Liver (tissue), 3 donors: ENCODE measurements at regions not wholly inside any gene's neighbourhood (a gene's known extent, or its start where the extent isn't known, plus 50 kb on each side); places are given as distances from the start of the nearest gene placed in this dataset.

ENCODE experiments used
- ATF3 ChIP-seq: IDR thresholded peaks from 2 replicates; pipeline ENCODE4 v1.6.1; 2016; ENCODE audit warnings: antibody characterized with exemption
- CTCF ChIP-seq: fragments of 150-350 bp; IDR thresholded peaks from 2 replicates; pipeline ENCODE4 v1.5.1; 2017; ENCODE audit warnings: improper control_type of control experiment, low read depth, low read length; ENCODE audit not compliant: missing input control
- EGR1 ChIP-seq, 2 donors: IDR thresholded peaks; 2 replicates each; pipeline ENCODE4 v1.6.1; 2016 to 2018; ENCODE audit warnings: antibody characterized with exemption in 2 of 2, low read depth in 2 of 2
- FOXA1 ChIP-seq: IDR thresholded peaks from 2 replicates; pipeline ENCODE4 v1.6.1; 2016; ENCODE audit warnings: antibody characterized with exemption
- REST ChIP-seq: IDR thresholded peaks from 2 replicates; pipeline ENCODE4 v1.6.1; 2016; ENCODE audit warnings: antibody characterized with exemption, mild to moderate bottlenecking
- TF ChIP-seq, protein P1 (sequence below): IDR thresholded peaks from 2 replicates; pipeline ENCODE4 v1.6.1; 2016; ENCODE audit warnings: antibody characterized with exemption
- donor health status: healthy.
- donor health status: healthy.

- TF ChIP-seq, protein P1, sequence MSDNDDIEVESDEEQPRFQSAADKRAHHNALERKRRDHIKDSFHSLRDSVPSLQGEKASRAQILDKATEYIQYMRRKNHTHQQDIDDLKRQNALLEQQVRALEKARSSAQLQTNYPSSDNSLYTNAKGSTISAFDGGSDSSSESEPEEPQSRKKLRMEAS, result no peak
- TF ChIP-seq CTCF, result no peak
- no peak for TF ChIP-seq FOXA1
- no peak for TF ChIP-seq EGR1 (IDR thresholded peaks at IDR 0.05; ENCODE audit: low read depth in 2 of 2)
- TF ChIP-seq ATF3, result no peak
- TF ChIP-seq REST, result no peak
Measured at GRCh38 chr10:3496138-3496537, 288.9 kb downstream of the KLF6 start.
